GM20431 (cell line): ENCODE measurements at regions not wholly inside any gene's neighbourhood (a gene's known extent, or its start where the extent isn't known, plus 50 kb on each side); places are given as distances from the start of the nearest gene placed in this dataset.
"Not testable (repeated sequence)": the region's sequence is repeated elsewhere in the genome, so short reads cannot be mapped to it uniquely, and the experiment has no call there.

Experiments
- in situ Hi-C: fragments of 300-500 bp; cut with MseI, MboI; formaldehyde crosslinking; loops from one replicate; pipeline ENCODE4 v1.15.0; 2020; ENCODE audit warnings: low sequenced_read_pairs; ENCODE audit not compliant: unreplicated experiment

- in situ Hi-C loops = no loop called here
Observed at GRCh38 chr18:22065311-22065710, 104.1 kb upstream of the GATA6 start.

DNA sequence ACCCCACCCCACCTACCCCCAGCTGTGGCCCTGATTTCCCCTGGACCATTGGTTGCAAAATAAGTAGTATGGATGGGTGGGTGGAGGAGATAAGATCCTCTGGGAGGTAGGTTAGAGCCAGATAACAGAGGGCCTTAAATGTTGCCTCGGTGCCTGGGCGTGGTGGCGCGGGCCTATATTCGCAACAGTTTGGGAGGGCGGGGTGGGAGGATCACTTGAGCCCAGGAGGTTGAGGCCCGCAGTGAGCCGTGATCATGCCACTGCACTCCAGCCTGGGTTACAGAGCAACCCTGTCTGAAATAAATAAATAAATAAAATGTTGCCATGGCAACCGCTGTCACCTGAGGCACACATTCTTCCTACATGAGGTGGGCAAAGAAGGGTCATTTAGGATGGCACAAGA lies 103.3 kb upstream of the GATA6 start:
- in situ Hi-C loops = no loop called here

DNA sequence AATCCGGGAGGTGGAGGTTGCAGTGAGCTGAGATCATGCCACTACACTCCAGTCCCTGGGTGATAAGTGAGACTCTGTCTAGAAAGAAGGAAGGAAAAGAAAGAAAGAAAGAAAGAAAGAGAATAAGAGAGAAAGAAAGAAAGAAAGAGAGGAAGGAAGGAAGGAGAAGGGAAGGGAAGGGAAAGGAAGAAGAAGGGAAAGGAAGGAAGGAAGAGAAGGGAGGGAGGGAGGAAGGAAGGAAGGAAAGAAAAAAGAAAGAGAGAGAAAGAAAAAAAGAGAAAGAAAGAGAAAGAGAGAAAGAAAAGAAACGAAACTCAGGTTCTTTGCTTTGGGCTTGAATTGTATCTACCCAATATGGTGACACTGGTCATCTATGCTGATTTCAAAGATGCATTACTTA lies 102.3 kb upstream of the GATA6 start:
- in situ Hi-C loops = no loop called here

DNA sequence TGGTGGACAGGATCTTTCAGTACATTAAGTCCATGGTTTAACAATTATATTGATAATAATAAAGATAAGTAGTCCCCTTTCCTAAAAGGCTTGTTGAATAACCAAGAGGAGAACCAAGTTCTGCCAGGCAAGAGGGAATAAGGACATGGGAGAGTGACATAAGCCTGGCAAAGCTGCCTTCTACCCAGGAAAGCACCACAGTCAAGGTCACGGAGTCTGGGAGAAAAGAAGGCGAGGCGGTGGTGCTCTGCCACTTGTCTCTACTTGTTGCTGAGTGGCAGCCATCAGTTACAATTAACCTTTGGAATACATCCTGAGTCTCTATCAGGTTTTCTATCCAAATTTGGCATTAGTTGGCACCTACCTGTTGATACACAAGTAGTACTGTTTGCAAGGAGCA lies 101.7 kb upstream of the GATA6 start:
- in situ Hi-C loops = no loop called here

- in situ Hi-C loops = not testable (repeated sequence)
Observed at GRCh38 chr18:22068784-22069183, 100.6 kb upstream of the GATA6 start.

DNA sequence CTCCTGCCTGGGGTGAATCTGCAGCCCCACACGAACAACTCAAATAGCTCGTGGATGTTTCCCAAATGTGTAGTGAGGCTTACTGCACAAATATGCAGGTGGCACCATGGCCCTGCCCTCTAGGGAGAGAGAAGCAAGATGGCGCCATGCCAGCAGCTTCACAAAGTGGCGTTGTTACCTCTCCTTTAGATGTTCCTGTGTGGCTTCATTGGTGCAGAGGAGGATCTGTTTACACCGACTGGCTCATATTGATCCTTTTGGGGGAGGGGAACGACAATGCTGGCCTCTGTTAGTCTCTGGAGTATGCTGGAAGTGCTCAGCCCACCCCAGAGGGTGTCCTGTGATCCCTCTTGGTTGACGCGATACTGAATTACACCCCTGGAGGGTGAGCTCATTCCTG lies 99.5 kb upstream of the GATA6 start:
- in situ Hi-C loops = no loop called here

DNA sequence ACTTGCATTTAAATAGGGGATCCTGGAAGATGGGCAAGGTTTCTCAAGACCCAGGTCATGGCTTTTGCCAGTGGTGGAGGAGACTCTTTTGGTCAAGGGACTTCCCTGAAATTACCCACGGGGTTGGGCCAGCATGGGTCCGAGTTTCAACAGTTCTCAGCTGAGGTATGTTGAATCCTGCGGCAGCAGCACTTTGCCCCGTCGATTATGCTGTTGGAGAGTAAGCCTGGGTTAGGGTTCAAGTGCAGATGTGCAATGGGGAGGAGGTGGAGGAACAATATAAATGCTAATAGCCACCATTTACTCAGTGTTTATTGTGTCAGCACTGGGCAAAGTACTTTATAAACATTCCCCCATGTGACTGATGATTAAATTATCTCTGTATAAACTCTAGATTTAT lies 96.0 kb upstream of the GATA6 start:
- in situ Hi-C loops = no loop called here

DNA sequence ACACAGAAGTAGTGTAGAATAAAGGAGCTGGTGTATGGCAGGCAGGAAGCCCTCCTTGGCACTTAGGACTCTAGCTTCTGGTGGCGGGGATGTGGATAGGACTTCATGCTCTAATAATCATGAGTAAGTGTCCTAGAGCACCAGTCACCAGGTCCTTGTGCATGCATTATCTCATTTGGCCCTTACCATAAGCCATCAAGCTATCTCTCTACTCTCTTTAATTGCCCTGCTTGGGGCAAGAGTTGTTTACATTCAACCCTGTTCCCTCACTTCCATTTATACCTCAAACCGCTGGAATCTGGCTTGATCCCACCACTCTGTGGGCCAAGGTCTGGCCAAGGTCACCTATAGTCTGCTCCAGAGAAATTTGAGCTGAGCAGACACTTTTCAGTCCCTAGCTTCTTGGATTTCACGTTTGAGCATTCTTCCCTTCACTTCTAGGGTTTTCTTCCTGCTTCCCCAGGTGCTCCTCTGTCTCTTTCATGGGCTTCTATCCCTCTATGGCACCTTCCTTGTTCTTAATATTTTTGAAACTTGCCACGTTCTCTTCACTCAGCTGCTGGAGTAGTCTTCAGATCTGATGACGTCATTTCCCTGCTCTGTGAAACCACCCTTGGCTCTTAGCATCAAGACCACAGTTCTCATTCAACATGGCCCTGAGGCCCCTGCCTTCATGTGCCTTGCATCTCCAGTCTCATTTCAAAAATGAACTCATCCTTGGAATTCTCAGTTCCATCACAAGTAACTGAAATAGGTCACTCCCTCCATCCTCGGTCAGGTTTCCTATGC lies 94.9 kb upstream of the GATA6 start:
- in situ Hi-C loops = no loop called here

- in situ Hi-C loops = no loop called here
Observed at GRCh38 chr18:22080035-22080434, 89.4 kb upstream of the GATA6 start.

DNA sequence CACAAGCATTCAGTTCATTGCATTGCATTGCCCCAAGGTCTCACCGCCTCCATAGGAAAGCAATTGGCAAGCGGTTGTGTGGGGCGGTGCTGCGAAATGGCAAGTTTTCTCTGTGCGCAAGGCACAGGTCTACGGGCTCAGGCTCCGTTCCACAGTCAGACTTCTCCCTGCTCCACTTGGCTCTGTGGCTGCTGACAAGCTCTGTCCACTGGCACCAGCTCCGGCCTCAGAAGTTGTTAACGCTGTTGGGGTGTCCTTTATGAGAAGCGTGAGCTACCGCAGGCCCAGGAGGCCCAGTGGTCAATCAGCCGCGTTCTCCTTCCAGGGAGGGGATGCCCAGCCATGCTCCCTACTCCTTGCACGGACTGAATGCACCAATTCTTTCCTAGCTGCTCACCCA lies 87.0 kb upstream of the GATA6 start:
- in situ Hi-C loops = no loop called here

DNA sequence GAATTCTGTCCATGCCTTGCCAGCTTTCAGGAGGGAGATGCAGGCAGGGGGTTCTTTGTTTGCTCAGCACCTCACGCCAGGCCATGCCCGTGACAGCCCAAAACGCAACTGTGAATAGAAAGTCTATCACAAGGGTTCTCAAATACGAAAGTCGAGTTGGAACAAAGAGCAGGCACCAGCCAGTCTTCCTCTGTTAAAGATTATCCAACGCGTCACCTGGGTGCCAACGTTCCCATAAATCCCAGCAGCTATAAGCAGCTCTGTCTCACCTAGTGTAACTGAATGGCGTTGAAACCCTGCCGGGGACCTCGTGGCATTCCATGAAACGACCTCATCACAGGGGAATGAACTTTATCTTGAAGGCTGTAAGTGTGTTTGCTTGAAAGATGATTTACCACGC lies 84.8 kb upstream of the GATA6 start:
- in situ Hi-C loops = no loop called here

- in situ Hi-C loops = no loop called here
Observed at GRCh38 chr18:22086973-22087372, 82.4 kb upstream of the GATA6 start.

DNA sequence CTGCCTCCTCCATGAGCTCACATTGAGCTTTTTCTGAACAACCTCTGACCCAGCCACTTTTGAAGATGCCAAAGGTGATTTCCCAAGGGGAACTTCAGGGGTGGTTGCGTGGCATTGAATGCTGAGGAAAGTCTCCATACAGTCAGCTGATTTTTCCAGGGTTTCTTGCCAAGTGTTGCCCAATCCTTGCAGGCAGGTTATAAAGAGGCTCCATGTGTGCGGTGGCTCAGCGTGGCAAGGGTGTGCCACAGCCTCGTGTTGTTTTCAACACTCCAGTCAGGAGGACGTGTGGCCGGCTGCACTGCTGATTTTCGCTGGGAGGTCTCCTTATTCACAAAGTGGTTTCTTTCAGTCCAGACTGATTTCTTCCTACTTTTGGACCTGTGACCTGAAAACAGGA lies 81.4 kb upstream of the GATA6 start:
- in situ Hi-C loops = no loop called here

GRCh38 chr18:22088996-22089640 lies 80.3 kb upstream of the GATA6 start:
- in situ Hi-C loops = no loop called here

GRCh38 chr18:22091341-22091740 lies 78.0 kb upstream of the GATA6 start:
- in situ Hi-C loops = no loop called here

DNA sequence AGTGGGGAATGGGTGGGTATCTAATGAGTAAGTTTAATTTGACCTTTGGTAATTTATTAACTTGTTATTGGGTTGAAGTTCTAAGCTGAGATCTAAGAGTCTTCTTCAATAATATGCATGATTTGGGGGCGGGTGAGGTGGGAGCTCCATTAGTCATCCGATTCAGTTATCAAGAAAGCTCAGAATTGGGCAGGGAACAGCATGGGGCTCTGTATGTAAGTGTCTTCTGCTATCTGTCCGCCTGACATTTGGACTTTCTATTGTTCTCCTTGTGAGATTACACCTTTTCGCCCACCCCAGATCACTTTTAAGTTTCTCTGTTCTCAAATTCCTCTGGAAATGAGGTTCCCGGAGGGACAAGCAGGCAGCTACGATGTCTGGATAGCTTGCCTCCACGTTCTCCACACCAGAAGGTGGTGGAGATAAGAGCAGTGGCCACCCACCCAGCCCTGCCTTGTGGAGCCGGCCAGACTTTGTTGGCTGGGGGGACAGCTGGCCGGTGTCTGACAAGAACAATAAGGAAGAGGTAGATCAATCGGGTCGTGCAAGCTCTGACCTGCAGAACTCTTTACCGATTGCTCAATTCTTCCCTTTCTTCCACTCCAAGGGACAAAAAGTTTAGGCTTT lies 75.5 kb upstream of the GATA6 start:
- in situ Hi-C loops = no loop called here

DNA sequence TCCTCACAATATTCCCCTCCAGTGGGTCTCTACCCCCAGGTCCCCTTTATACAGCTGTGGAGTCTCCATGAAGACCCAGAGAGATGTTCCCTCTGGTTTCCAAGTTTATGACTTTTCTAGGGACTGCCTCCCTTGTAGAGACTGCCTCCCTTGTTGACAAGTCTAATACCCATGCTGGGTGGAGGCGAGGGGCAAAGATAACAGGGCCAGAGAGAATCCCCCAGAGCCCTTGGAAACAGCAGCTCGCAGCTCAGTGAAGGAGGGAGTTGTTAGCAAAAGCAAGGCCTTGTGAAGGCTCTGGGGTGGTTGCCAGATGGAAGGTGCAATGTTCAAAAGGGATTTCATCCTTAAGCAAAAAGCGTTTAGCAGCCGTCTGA lies 75.0 kb upstream of the GATA6 start:
- in situ Hi-C loops = no loop called here

GRCh38 chr18:22098563-22098989 lies 70.8 kb upstream of the GATA6 start:
- in situ Hi-C loops = no loop called here

- in situ Hi-C loops = no loop called here
Observed at GRCh38 chr18:22099925-22100324, 69.5 kb upstream of the GATA6 start.

DNA sequence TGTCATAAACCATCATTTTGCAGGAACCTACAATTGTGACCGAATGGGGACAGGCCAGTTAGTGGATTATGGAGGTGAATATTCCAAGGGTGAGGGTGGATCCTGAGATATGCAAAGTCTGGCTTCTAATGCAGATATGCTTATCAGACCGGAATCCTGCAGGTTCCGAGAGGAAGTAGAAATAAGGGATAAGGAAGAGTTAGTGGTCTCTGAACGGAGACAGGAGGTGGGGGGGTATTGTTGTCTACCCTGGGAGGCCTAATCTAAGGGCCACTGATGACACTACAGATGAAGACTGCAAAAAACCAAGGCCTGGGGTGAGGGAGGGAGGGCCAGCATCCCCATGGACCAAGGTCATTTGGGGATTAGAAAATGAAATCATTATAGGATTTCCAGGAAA lies 67.7 kb upstream of the GATA6 start:
- in situ Hi-C loops = no loop called here

- in situ Hi-C loops = no loop called here
Observed at GRCh38 chr18:22102953-22103646, 66.3 kb upstream of the GATA6 start.
